ENCODE measurements at regions not wholly inside any gene's neighbourhood (a gene's known extent, or its start where the extent isn't known, plus 50 kb on each side); places are given as distances from the start of the nearest gene placed in this dataset.

DNA sequence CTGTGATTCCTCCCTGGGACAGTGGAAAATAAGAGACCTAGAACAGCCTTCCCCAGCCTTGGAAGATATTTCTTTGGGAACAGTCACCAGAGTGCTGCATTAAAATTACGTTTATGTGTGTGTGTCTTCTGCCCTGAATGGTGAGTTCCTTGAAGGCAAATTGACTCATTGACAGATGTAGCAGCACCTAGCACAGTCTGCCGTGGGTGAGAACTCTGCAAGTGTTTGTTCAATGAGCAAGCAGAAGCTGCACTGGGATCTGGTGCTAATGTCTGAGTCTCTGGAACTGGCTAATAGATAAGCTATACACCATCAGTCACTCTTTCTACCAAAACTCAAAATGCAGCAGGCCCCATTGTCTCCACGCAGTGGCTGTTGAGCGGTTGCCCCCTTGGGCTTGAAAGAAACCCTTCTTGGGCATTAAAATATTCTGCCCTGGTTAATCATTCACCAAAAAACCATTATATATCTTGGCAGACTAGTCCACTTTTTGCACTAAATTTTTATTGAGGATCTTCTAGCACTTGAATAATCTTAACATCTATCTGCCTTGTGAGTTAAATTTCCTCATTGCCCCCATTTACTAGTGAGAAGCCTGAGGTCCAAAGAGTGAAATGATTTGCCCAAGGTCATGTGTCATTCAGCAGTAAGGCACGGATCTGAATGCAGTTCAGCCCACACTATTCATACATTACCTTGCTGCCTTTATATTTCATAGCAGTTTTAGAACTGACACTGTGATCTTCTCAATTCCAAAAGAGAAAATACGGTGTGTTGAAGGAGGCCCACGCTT lies 87.8 kb upstream of the GALNT18 start:
- H3K4me3 ChIP-seq (ENCODE audit: low read depth, low read length) = no peak overlapping the region
- no peak for DNase-seq
- H3K9me3 ChIP-seq (ENCODE audit: severe bottlenecking) = no peaks in the 10 kb centered on the region
- TF ChIP-seq, protein P1, sequence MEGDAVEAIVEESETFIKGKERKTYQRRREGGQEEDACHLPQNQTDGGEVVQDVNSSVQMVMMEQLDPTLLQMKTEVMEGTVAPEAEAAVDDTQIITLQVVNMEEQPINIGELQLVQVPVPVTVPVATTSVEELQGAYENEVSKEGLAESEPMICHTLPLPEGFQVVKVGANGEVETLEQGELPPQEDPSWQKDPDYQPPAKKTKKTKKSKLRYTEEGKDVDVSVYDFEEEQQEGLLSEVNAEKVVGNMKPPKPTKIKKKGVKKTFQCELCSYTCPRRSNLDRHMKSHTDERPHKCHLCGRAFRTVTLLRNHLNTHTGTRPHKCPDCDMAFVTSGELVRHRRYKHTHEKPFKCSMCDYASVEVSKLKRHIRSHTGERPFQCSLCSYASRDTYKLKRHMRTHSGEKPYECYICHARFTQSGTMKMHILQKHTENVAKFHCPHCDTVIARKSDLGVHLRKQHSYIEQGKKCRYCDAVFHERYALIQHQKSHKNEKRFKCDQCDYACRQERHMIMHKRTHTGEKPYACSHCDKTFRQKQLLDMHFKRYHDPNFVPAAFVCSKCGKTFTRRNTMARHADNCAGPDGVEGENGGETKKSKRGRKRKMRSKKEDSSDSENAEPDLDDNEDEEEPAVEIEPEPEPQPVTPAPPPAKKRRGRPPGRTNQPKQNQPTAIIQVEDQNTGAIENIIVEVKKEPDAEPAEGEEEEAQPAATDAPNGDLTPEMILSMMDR (IDR thresholded peaks at IDR 0.05; ENCODE audit: low read depth, low read length) = no peak
- H3K27ac ChIP-seq = no peak overlapping the region
- H3K36me3 ChIP-seq = no peaks in the 10 kb centered on the region
- H3K27me3 ChIP-seq (ENCODE audit: insufficient read depth, low read depth, severe bottlenecking) = no peaks in the 10 kb centered on the region

DNA sequence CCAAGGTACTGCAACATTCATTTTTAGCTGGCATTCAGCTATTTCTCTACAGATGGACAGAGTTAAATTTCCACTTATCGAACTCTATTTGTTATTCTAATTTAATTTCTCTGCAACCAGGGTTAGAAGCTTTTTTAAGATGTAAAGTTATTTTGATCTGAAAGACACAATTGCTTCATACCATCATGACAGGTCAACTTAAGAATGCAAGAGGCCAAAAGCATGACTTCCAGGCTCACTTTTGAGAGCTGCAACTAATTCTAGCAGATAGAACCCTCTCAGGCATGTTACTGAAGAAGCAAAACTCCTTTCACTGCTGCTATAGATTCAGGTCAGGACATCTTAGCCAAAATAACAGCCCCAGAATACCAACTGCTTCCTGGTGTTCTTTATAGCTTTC lies 86.5 kb upstream of the GALNT18 start:
- H3K27ac ChIP-seq = no peak overlapping the region
- no peaks in the 10 kb centered on the region for H3K9me3 ChIP-seq (ENCODE audit: severe bottlenecking)
- TF ChIP-seq, protein P1 (IDR thresholded peaks at IDR 0.05; ENCODE audit: low read depth, low read length) = no peak
- no peaks in the 10 kb centered on the region for H3K36me3 ChIP-seq
- no peak for DNase-seq
- H3K4me3 ChIP-seq (ENCODE audit: low read depth, low read length) = no peak overlapping the region
- H3K27me3 ChIP-seq (ENCODE audit: insufficient read depth, low read depth, severe bottlenecking) = no peaks in the 10 kb centered on the region

DNA sequence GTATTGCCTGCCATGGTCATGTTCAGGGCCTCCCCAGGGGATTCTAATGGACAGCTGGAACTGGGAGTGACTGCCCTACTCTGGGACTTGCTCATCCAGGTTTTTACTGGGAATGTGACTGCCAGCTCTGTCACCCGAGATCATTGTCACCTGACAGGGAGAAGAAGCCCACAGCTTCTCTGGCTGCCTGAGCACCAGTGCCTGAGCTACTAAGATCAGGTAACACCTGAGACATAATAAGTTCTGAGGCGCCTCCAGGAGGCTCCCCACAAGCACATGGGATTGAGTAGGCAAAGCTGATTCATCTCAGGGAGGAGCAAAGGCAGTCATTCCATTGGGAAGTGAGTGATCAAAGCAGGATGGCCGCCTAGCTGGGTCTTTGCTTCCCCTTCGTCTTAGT lies 84.2 kb upstream of the GALNT18 start:
- Histone ChIP-seq H3K9me3 (ENCODE audit: severe bottlenecking) (no peaks in the 10 kb centered on the region), H3K27me3 (ENCODE audit: insufficient read depth, low read depth, severe bottlenecking) (no peaks in the 10 kb centered on the region), H3K27ac (no peak overlapping the region), H3K4me3 (ENCODE audit: low read depth, low read length) (no peak overlapping the region), H3K36me3 (no peaks in the 10 kb centered on the region)
- TF ChIP-seq, protein P1 (IDR thresholded peaks at IDR 0.05; ENCODE audit: low read depth, low read length) = no peak
- DNase-seq = no peak

DNA sequence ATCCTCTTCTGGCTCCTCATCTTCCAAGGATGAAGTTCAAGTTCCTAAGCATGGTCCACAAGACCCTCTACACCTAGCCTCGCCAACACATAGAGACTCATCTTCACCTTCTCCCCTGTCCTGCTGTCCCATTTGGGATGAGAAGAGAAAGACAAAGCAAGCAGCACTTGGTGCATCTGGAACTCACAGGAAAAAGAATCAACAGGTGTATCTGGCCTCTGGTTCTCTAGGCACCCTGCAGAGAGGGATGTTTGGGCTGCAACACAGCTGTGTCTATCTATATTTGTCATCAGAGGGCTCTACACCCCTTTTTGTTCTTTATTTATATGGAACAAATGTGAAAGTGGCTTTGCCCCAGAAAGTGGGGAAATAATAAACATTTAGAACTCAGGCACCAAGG lies 82.1 kb upstream of the GALNT18 start:
- H3K9me3 ChIP-seq (ENCODE audit: severe bottlenecking) = no peaks in the 10 kb centered on the region
- no peak overlapping the region for H3K27ac ChIP-seq
- H3K4me3 ChIP-seq (ENCODE audit: low read depth, low read length) = no peak overlapping the region
- no peaks in the 10 kb centered on the region for H3K27me3 ChIP-seq (ENCODE audit: insufficient read depth, low read depth, severe bottlenecking)
- TF ChIP-seq, protein P1 (IDR thresholded peaks at IDR 0.05; ENCODE audit: low read depth, low read length) = no peak
- DNase-seq = no peak
- H3K36me3 ChIP-seq = no peaks in the 10 kb centered on the region

DNA sequence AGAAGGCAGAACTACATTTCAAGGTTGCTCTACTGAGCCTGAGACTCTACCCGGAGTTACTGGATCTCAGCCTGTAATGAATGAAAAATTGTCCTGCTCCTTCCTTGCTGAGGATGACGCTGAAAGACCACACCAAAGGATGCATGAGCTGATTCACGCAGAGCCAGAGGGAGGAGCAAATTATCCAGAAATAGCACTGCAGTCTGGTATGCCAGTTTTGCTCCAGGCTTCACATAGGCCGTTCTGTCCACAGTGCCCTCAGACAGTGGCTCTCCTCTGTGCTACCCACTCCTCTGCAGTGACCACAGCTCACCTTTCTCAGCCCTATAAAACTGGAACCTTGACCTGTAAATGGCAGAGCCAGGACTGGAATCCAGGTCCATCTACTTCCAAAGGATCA lies 79.3 kb upstream of the GALNT18 start:
- no peak for DNase-seq
- TF ChIP-seq, protein P1 (IDR thresholded peaks at IDR 0.05; ENCODE audit: low read depth, low read length) = no peak
- Histone ChIP-seq H3K4me3 (ENCODE audit: low read depth, low read length) (no peak overlapping the region), H3K27ac (no peak overlapping the region), H3K9me3 (ENCODE audit: severe bottlenecking) (no peaks in the 10 kb centered on the region), H3K27me3 (ENCODE audit: insufficient read depth, low read depth, severe bottlenecking) (no peaks in the 10 kb centered on the region), H3K36me3 (no peaks in the 10 kb centered on the region)

DNA sequence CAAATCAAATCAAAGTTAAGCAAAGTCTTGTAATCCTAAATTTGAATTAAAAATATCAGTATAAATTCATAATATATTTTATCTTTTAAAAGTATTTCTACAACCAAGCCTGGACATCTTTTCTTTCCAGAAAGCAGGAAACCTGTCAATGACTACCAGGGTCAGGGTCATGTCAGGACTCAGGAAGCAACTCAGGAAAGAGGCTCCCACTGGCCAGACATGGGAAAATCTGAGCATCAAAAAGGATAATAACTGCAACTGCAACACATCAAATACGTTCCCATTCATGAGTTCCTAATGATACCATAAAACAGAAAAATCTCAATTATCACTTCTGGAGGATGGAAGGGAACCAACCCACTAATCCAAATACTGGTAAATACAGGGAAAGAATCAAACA lies 76.0 kb upstream of the GALNT18 start:
- no peaks in the 10 kb centered on the region for H3K36me3 ChIP-seq
- TF ChIP-seq, protein P1 (IDR thresholded peaks at IDR 0.05; ENCODE audit: low read depth, low read length) = no peak
- DNase-seq = no peak
- no peaks in the 10 kb centered on the region for H3K9me3 ChIP-seq (ENCODE audit: severe bottlenecking)
- H3K4me3 ChIP-seq (ENCODE audit: low read depth, low read length) = no peak overlapping the region
- H3K27me3 ChIP-seq (ENCODE audit: insufficient read depth, low read depth, severe bottlenecking) = no peaks in the 10 kb centered on the region
- H3K27ac ChIP-seq = no peak overlapping the region
